ENCODE measurements at regions not wholly inside any gene's neighbourhood (a gene's known extent, or its start where the extent isn't known, plus 50 kb on each side); places are given as distances from the start of the nearest gene placed in this dataset.
"Not testable (repeated sequence)": the region's sequence is repeated elsewhere in the genome, so short reads cannot be mapped to it uniquely, and the experiment has no call there.

- TF ChIP-seq ELK1 (IDR thresholded peaks at IDR 0.05; ENCODE audit: low read depth, low read length) (no peak), CTCF (IDR thresholded peaks at IDR 0.05) (no peak), BHLHE40 (IDR thresholded peaks at IDR 0.05; ENCODE audit: low read depth, low read length) (no peak), ZNF302 (CRISPR knock-in tag; IDR thresholded peaks at IDR 0.05) (no peak), RAD21 (conservative IDR thresholded peaks at IDR 0.05 in 1 of 2, IDR thresholded peaks at IDR 0.05 in 1 of 2) (no peak), KDM5A (IDR thresholded peaks at IDR 0.05) (no peak), CHD2 (IDR thresholded peaks at IDR 0.05; ENCODE audit: low read length, partially characterized antibody) (no peak)
Observed at GRCh38 chr22:44639891-44640617, 62.0 kb upstream of the PRR5 start (continued).

- WGBS (ENCODE audit: missing lambda C conversion rate) = 83% methylated on average over 21 of the region's 34 CpGs
- ChIA-PET POLR2A (no interaction called here), CTCF (no interaction called here)
- Histone ChIP-seq H3K4me1 (no peaks in the 10 kb centered on the region), H3K9me3 (no peaks in the 10 kb centered on the region), H3K4me3 (no peak overlapping the region), H3K4me2 (no peak overlapping the region), H3K27ac (no peak overlapping the region)
- ATAC-seq = no peak
- TF ChIP-seq PHF8 (IDR thresholded peaks at IDR 0.05; ENCODE audit: borderline replicate concordance, low read depth) = no peak
- TF ChIP-seq SREBF2 (IDR thresholded peaks at IDR 0.05) = no peak
- TF ChIP-seq HEYL (CRISPR knock-in tag; IDR thresholded peaks at IDR 0.05) = no peak
- TF ChIP-seq EHMT2 (IDR thresholded peaks at IDR 0.05; ENCODE audit: low read depth) = no peak
- TF ChIP-seq FOXS1 (CRISPR knock-in tag; IDR thresholded peaks at IDR 0.05) = no peak
- TF ChIP-seq MAFK (IDR thresholded peaks at IDR 0.05; ENCODE audit: partially characterized antibody) = no peak
- no peak for TF ChIP-seq GATA3 (IDR thresholded peaks at IDR 0.05; ENCODE audit: borderline replicate concordance)
- TF ChIP-seq CEBPB (IDR thresholded peaks at IDR 0.05) = no peak
- TF ChIP-seq, protein P1, sequence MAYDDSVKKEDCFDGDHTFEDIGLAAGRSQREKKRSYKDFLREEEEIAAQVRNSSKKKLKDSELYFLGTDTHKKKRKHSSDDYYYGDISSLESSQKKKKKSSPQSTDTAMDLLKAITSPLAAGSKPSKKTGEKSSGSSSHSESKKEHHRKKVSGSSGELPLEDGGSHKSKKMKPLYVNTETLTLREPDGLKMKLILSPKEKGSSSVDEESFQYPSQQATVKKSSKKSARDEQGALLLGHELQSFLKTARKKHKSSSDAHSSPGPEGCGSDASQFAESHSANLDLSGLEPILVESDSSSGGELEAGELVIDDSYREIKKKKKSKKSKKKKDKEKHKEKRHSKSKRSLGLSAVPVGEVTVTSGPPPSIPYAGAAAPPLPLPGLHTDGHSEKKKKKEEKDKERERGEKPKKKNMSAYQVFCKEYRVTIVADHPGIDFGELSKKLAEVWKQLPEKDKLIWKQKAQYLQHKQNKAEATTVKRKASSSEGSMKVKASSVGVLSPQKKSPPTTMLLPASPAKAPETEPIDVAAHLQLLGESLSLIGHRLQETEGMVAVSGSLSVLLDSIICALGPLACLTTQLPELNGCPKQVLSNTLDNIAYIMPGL (CRISPR knock-in tag; IDR thresholded peaks at IDR 0.05; ENCODE audit: borderline replicate concordance) = no peak
- no peak for TF ChIP-seq TFCP2L1 (CRISPR knock-in tag; IDR thresholded peaks at IDR 0.05)
- FAIRE-seq = no peak
- DNase-seq (ENCODE audit: low read depth in 1 of 2, low spot score in 1 of 2) = no peak
Observed at GRCh38 chr22:44638971-44639760, 62.8 kb upstream of the PRR5 start.

GRCh38 chr22:44636502-44637206 lies 65.3 kb upstream of the PRR5 start:
- H3K4me1 ChIP-seq; H3K9me3 ChIP-seq; H3K4me3 ChIP-seq; POLR2A ChIA-PET; ATAC-seq; H3K27ac ChIP-seq; FAIRE-seq; DNase-seq (ENCODE audit: low read depth in 1 of 2, low spot score in 1 of 2); H3K4me2 ChIP-seq: not testable (repeated sequence)
- CTCF ChIA-PET = interaction anchor here (1.0 to 1.1 kb wide), 2 partner anchors 12 to 643 kb away, joined by 3 read pairs; no protein-coding TSS in a partner anchor
- WGBS (ENCODE audit: missing lambda C conversion rate) = 83% methylated on average over 3 of the region's 3 CpGs

DNA sequence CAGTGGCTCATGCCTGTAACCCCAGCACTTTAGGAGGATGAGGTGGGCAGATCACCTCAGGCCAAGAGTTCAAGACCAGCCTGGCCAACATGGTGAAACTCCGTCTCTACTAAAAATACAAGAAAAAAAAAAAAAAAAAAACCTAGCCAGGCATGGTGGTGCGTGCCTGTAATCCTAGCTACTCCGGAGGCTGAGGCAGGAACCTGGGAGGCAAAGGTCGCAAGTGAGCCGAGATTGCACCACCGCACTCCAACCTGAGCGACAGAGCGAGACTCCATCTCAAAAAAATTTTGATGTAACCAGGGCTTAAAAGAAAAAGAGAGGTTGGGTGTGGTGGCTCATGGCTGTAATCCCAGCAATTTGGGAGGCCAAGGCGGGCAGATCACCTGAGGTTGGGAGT lies 66.4 kb upstream of the PRR5 start:
- DNase-seq (ENCODE audit: low read depth in 1 of 2, low spot score in 1 of 2); POLR2A ChIA-PET; FAIRE-seq; H3K27ac ChIP-seq; H3K4me3 ChIP-seq; H3K4me2 ChIP-seq; H3K4me1 ChIP-seq; H3K9me3 ChIP-seq; ATAC-seq: not testable (repeated sequence)
- CTCF ChIA-PET = interaction anchor here (0.7 to 2.0 kb wide), 5 partner anchors 9 to 642 kb away, joined by 3 to 6 read pairs (median 3); no protein-coding TSS in a partner anchor
- 75% methylated on average over 9 of the region's 9 CpGs for WGBS (ENCODE audit: missing lambda C conversion rate)
